DMS79 (cell line): ENCODE measurements at regions not wholly inside any gene's neighbourhood (a gene's known extent, or its start where the extent isn't known, plus 50 kb on each side); places are given as distances from the start of the nearest gene placed in this dataset.
"Not testable (repeated sequence)": the region's sequence is repeated elsewhere in the genome, so short reads cannot be mapped to it uniquely, and the experiment has no call there.

Experiments used
- DNase-seq: peaks from one replicate; lab custom pipeline; 2025; lab: John Stamatoyannopoulos, UW

DNA sequence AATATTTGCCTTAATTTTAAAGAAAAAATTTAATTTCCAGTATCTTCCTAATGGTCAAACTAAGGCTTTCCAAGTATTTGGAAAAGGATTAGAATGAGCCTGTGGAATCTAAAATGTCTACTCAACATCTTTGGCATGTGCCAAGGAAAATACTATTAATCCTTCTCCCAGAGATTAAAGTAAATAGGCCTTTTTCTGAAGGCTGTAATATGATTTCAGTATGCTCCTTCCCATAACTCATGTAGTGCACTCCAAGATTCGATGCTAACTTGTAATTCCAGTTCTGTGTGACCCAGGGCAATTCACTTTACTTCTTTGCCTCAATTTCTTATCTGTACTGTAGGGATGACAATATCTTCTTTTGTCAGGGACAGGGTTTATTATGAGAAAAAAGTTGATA lies 196.9 kb downstream of the ZIC5 start:
- no peak for DNase-seq

DNA sequence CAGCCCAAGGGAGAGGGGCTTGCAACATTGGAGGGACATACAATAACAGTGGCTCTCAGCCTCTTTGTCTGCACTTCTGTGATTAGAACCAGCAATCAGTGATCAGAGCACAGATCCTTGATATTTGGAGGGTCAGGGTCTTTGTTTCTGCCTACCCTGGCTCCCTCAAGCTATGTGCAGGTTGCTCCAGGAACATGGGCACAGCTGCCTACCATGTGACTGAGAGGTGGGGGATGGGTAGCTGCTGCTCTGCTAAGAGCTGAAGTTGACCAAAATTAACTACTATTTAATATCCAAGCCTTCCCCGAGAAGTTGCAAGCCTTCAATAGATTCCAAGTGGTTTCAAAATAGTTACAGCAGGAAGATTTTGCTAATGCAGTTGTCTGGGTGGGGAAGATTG lies 202.6 kb downstream of the ZIC5 start:
- no peak for DNase-seq

DNA sequence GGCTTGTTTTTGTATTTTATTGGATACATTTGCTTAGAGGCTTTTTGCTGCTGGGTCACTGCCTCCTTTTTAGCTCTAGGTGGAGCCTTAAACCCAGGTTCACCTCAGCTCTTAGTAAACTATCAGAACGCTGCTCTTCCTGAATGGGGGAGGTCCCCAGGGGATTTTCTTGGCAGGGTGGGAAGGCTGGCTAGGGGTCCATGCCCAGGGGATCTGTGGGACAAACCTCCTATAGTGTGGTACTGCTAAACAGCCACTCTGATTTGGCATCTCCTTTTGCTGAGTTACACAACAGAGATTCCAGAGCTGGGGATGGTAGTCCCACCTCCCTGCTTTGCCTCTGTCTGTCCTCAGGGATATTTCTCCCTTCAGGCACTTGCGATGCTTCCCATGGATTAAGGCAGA lies 204.9 kb downstream of the ZIC5 start:
- DNase-seq: no peak

- no peak for DNase-seq
These were observed 205.7 kb downstream of the ZIC5 start for GRCh38 chr13:99765869-99766268.

- DNase-seq: no peak
These were observed 211.1 kb downstream of the ZIC5 start for GRCh38 chr13:99760456-99760855.

DNA sequence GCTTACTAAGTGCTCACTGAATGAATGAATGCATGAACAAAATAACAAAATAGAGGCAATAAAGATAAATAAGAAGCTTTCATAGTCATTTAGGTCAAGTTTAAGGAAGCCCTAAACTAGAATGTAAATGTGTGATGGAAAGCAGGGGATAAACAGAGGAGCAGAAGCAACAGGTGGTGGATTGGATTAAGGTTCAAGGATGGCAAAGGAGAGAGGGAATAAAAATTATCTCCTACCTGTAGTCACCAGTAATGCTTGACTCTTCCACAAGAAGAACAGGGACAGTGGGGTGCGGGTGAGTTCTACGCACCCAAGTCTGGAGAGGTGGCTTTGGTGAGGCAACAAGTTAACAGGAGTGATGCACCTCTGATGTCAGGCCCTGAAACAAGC lies 212.4 kb downstream of the ZIC5 start:
- no peak for DNase-seq

DNA sequence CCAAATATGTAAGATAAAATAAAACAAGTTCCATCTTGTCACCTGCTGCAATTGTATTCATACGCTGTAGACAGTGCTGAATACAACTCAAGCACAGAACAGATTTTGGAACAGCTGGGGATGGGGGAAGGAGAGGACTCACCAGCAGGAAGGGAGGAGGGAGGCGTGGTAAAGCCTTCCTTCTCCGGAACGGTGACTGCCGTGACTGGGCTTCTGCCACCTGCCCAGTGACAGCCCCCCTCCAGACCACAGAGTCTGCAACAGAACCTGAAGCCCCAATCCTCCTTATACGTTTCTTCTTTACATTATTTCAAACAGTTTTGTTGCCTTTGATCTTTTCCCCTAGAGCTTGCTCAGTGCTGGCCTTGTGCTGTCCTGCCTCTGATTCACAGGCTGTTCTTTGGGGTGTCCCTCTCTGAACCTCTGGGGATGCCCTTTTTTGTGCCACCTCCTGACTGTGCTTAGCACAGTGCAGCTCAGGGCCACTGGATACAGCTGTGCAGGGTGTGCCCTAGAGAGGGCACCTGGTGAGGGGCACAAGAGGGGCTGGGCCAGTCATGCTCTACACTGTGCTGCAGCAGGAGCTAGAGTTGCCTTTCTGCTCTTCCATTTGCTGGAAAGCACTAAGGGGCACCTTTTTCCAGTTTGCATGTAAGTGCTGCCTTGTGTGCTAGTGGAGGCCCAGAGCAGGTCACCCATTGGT lies 213.0 kb downstream of the ZIC5 start:
- no peak for DNase-seq

DNA sequence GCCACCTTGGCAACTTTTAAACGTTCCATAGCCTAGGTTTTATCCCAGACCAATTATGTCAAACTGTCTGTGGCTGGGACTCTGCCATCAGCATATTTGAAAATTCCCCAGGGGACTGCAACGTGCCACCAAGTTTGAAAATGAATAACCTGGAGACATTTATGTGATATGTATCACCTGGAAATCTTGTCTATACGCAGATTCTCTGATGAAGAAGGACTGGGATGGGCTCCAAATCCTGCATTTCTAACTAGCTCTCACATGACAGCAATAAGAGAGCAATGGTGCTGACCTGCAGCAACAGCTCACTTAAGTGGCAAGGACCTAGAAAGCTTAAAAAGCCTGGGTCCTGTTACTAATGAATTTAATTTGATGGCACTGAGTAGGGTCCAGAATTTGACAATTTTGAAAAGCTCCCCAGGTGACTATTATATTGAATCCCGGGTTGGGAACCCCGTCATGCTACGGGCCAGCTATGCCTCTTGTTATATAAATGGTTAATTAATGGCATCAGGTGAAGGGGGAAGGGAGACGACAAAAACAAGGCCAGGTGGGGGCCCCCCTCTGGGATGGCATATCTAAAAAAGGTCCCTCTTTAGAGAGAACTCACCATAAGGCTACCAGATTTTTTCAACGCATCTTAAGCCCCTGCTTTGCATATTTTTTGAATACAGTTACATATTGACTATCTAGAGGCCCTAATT lies 213.7 kb downstream of the ZIC5 start:
- DNase-seq: no peak

DNA sequence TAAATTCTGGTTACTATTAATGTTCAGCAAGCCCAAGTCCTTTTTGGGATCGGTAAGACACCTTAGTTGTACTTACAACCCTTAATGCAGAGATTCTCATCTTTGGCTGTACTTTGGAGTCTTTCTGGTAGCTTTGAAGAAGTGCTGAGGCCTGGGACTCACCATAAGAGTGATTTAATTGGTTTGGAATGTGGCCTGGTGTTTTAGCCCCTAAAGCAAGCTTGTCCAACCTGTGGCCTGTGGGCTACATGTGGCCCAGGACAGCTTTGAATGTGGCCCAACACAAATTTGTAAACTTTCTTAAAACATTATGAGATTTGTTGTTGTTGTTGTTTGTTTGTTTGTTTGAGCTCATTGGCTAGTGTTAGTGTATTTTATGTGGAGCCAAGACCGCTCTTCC lies 215.3 kb downstream of the ZIC5 start:
- no peak for DNase-seq

DNA sequence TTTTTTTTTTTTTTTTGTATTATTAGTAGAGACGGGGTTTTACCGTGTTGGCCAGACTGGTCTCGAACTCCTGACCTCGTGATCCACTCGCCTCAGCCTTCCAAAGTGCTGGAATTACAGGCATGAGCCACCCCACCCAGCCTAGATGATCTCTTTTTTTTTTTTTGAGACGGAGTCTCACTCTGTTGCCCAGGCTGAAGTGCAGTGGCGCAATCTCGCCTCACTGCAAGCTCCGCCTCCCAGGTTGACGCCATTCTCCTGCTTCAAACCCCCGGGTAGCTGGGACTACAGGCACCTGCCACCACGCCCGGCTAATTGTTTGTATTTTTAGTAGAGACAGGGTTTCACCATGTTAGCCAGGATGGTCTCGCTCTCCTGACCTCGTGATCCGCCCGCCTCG lies 216.8 kb downstream of the ZIC5 start:
- not testable (repeated sequence) for DNase-seq

DNA sequence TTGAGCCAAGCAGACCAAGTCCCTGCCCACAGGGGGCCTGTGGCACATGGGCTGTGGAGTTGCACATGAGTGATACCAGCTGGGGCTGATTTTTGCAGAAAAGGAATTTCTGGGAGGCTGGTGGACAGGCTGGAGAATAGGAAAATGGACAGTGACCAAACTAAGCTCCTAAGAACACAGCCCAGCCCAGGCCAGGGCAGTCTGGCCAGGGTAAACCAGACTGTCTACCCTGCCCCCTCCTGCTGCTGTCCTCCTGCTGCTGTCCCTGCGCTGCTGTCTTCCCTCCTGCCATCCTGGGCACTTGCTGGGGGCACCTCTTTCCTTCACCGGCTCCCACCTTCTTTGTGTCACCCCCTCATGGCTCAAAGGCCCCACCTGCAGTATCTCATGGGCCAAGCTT lies 219.2 kb downstream of the ZIC5 start:
- DNase-seq: no peak

DNA sequence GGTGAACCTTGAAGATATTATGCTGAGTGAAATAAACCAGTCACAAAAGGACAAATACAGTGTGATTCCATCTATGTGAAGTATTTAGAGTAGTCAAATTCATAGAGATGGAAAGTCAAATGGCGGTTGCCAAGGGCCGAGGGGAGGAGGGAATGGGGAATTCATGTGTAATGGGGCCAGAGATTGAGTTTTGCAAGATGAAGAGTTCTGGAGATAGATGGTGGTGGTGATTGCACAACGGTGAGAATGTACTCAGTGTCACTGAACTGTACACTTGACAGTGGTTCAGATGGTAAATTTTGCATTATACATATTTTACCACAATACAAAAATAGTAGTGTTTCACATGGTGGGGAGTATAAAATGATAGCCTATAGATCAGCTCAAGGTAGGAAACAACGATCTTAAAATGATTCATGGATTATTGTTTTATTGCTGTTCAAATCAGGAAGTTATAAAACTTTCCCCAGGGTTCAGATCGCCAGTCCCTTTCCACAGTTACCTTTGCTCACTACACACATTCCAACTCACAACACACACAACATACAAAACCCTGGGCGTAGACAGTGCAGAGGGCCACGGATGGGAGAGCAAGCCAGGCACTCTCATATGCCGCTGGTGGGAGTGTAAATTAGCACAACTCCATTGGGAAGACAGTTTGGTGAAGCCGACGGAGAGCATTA lies 219.9 kb downstream of the ZIC5 start:
- no peak for DNase-seq

- DNase-seq: no peak
These were observed 220.6 kb downstream of the ZIC5 start for GRCh38 chr13:99750951-99751350.

DNA sequence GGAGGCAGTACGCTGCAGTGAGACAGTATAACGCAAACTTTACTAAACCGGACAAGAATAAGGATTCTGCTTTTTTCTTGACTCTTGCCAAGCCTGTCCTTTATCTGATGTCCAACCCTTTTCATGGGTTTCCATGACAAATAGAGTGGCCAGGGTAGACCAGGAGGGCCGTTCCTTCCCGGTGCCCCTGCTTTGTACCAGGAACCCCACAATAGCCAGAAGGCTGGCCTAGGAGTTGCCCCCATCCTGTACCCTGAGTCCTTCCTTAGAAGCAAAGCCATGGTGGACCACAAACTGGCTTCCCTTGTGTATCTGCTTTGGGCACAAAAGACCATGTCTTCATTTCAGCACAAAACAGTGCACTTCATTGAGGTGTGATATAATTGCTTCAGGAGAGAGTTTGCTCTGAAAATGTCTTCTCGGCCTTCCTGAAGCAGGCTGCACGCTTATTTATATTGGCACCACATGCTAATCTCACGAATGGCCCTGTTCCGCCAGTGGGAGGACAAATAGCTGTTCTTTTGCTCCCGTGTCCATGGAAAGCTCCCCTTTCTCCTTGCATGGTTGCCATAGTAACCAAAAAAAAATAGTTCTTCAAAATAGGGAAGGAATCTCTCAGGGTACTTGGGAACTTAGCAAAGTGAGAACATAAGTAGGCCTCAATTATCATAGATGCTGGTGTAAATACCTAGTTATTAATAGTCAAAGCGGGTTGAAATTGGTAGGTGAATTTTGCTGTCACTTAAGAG lies 222.1 kb downstream of the ZIC5 start:
- DNase-seq: no peak

GRCh38 chr13:99747403-99747710 lies 224.2 kb downstream of the ZIC5 start:
- DNase-seq: no peak

DNA sequence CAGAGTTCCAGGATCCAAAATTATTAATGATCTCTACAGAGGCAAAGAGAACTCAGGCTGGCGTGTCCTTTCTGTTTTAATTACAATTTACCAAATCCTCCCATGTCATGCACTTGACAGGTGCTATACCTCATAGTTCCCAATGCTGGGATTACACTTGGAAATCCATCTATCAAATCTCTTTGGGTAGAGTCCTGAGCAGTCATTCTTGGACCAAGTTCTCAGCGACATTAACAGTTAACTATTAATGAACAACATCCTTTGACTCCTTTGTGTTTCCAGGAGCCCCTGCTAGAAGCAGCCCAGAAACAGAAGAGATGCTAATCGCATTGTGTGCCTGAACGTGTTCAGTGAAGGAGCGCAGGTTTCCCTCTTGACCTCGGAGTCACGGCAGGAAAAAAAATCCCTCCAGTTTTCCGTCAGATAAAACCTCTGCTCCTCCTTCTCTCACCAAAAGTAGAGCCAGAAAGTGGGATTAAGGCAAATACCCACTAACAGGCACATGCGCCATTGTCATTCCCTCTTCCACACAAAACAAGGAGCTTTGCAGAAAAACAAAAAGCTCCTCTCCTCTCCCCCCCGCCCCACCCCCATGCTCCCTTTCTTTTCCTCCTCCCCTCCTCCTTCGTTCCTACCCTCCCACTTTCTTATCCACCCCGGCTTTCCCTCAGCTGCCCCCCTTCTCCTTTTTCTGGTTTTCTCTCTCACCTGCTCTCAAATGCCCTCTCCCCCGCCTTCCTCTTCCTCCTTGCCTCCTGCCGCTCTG lies 224.7 kb downstream of the ZIC5 start:
- no peak for DNase-seq

- peak; percentile 93 for DNase-seq
These were observed 228.5 kb downstream of the ZIC5 start for GRCh38 chr13:99743094-99743493.

GRCh38 chr13:99741960-99742359 lies 229.6 kb downstream of the ZIC5 start:
- DNase-seq: no peak

GRCh38 chr13:99740251-99740979 lies 231.2 kb downstream of the ZIC5 start:
- DNase-seq: no peak

DNA sequence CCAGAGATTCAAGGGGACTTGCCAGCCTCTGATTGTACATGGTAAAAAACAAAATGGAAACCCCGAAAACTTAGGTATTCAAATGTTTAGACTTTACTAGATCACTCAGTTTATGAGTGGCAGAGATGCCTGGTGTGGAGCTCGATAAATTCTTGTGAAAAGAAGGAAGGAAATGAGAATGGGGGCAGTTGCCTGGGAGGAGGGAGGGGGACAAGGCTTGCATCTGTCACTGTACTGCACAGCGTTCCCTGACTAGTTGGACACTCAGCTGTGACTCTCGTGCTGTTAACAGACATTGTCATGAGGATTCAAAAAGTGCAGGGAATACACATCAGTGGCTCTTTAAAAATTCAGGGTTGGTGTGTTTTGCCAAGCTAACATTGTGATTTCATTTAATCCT lies 232.9 kb downstream of the ZIC5 start:
- no peak for DNase-seq

GRCh38 chr13:99737481-99738245 lies 233.9 kb downstream of the ZIC5 start:
- DNase-seq: no peak
